HEK293 (cell line): ENCODE measurements at regions not wholly inside any gene's neighbourhood (a gene's known extent, or its start where the extent isn't known, plus 50 kb on each side); places are given as distances from the start of the nearest gene placed in this dataset.

ENCODE experiments used
- CTCF ChIP-seq: fragments of 450-650 bp; formaldehyde crosslinking; IDR thresholded peaks from 2 replicates; pipeline ENCODE4 v1.5.1; 2016; ENCODE audit warnings: missing biosample characterization, missing genetic modification characterization
- ZNF423 ChIP-seq: fragments of 450-650 bp; formaldehyde crosslinking; IDR thresholded peaks from 2 replicates; pipeline ENCODE4 v1.5.1; 2016; ENCODE audit warnings: missing biosample characterization, missing genetic modification characterization
- ZNF449 ChIP-seq: fragments of 450-650 bp; formaldehyde crosslinking; IDR thresholded peaks from 2 replicates; pipeline ENCODE4 v1.5.1; 2017; ENCODE audit warnings: missing biosample characterization, mild to moderate bottlenecking, missing genetic modification characterization, moderate library complexity

GRCh38 chr10:62890395-62890794 is 74.2 kb upstream of the EGR2 start:
- TF ChIP-seq CTCF (tag by site-specific recombination) (no peak), ZNF423 (tag by site-specific recombination) (no peak), ZNF449 (tag by site-specific recombination) (no peak)
